Left ventricle myocardium inferior (tissue), 1 donor: ENCODE measurements at regions not wholly inside any gene's neighbourhood (a gene's known extent, or its start where the extent isn't known, plus 50 kb on each side); places are given as distances from the start of the nearest gene placed in this dataset.
A peak's percentile ranks its signal among the peaks of the same experiment; 100 is the strongest.

Experiments used
- DNase-seq: peaks from one replicate; pipeline ENCODE4 v3.0.0-alpha.2; 2020
- H3K27ac ChIP-seq: fragments of 200-600 bp; replicated peaks from 2 replicates; pipeline ENCODE4 v1.8.0; 2021
- H3K27me3 ChIP-seq: fragments of 200-600 bp; 2 replicates; pipeline ENCODE4 v1.8.0; 2021; ENCODE audit warnings: low read depth
- H3K36me3 ChIP-seq: fragments of 200-600 bp; 2 replicates; pipeline ENCODE4 v1.8.0; 2021
- H3K4me1 ChIP-seq: fragments of 200-600 bp; 2 replicates; pipeline ENCODE4 v1.8.0; 2021
- H3K4me3 ChIP-seq: fragments of 200-600 bp; 2 replicates; pipeline ENCODE4 v1.8.0; 2021; ENCODE audit warnings: mild to moderate bottlenecking, moderate library complexity
- H3K9me3 ChIP-seq: fragments of 200-600 bp; replicated peaks from 2 replicates; pipeline ENCODE4 v1.8.0; 2021
- intact Hi-C: fragments of 100-400 bp; cut with micrococcal nuclease; formaldehyde crosslinking; loops from one replicate; pipeline ENCODE4 v1.11.0; 2022
- TF ChIP-seq, protein P1 (sequence below): fragments of 200-600 bp; IDR thresholded peaks from 2 replicates; pipeline ENCODE4 v1.8.0; 2021; ENCODE audit warnings: antibody characterized with exemption, mild to moderate bottlenecking, borderline replicate concordance
- donor health status: DM: no; HTN: yes; CAD: no; lungs with severe emphysema.

DNA sequence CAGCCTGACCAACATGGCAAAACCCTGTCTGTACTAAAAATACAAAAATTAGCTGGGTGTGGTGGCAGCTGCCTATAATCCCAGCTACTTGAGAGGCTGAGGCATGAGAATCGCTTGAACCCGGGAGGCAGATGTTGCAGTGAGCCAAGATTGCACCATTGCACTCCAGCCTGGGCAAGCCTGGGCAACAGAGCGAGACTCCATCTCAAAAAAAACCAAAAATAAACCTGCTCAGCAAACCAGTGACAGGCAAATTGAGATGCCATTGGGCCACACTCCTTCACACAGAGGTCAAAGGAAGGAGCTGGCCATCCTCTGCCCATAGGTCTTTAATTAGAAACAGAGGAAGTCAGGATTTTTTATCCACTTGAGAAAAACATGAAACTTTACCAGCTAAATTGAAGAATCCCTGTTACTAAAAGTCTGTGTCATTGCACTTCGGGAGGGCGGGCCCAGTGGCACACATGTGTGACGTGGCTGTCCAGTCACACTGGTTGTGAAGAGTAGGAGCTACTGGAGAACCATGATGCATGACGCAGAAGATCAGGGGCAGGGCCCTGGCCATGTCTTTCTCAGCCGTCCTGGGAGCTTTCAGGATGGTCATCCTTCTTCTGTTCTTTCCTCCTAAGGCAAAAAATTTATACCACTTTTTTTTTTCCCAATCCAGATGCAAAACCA, 118.3 kb upstream of the ZNF438 start:
- Histone ChIP-seq H3K9me3 (no peaks in the 10 kb centered on the region), H3K4me3 (no peak overlapping the region), H3K27me3 (no peaks in the 10 kb centered on the region), H3K36me3 (no peaks in the 10 kb centered on the region), H3K4me1 (peaks cover 41% of the 10 kb centered on the region), H3K27ac (peak overlapping the region; percentile 61)
- no peak for DNase-seq
- TF ChIP-seq, protein P1, sequence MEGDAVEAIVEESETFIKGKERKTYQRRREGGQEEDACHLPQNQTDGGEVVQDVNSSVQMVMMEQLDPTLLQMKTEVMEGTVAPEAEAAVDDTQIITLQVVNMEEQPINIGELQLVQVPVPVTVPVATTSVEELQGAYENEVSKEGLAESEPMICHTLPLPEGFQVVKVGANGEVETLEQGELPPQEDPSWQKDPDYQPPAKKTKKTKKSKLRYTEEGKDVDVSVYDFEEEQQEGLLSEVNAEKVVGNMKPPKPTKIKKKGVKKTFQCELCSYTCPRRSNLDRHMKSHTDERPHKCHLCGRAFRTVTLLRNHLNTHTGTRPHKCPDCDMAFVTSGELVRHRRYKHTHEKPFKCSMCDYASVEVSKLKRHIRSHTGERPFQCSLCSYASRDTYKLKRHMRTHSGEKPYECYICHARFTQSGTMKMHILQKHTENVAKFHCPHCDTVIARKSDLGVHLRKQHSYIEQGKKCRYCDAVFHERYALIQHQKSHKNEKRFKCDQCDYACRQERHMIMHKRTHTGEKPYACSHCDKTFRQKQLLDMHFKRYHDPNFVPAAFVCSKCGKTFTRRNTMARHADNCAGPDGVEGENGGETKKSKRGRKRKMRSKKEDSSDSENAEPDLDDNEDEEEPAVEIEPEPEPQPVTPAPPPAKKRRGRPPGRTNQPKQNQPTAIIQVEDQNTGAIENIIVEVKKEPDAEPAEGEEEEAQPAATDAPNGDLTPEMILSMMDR = no peak
- intact Hi-C loops = no loop called here

DNA sequence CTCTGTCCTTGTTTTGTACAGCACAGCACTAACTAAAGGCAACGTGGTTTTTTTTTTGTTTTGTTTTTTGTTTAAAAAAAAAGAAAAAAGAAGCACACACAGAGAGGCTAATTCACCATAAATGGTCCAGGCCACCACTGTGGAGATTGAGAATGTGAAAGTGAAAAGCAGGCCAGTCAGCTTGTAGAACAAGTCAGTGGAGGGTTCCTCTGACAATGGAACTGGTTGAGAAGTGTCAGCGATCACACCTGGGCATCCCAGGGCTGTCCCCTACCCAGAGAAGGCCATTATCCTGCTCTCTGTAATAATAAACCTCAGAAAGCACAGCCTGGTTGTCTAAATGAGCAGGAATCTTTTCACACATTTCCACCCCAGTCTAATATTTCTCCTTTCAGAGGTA, 119.6 kb upstream of the ZNF438 start:
- Histone ChIP-seq H3K4me1 (peaks cover 31% of the 10 kb centered on the region), H3K36me3 (no peaks in the 10 kb centered on the region), H3K4me3 (no peak overlapping the region), H3K9me3 (no peaks in the 10 kb centered on the region), H3K27me3 (no peaks in the 10 kb centered on the region), H3K27ac (peak overlapping the region; percentile 61)
- DNase-seq = no peak
- TF ChIP-seq, protein P1 = no peak
- intact Hi-C loops = no loop called here

DNA sequence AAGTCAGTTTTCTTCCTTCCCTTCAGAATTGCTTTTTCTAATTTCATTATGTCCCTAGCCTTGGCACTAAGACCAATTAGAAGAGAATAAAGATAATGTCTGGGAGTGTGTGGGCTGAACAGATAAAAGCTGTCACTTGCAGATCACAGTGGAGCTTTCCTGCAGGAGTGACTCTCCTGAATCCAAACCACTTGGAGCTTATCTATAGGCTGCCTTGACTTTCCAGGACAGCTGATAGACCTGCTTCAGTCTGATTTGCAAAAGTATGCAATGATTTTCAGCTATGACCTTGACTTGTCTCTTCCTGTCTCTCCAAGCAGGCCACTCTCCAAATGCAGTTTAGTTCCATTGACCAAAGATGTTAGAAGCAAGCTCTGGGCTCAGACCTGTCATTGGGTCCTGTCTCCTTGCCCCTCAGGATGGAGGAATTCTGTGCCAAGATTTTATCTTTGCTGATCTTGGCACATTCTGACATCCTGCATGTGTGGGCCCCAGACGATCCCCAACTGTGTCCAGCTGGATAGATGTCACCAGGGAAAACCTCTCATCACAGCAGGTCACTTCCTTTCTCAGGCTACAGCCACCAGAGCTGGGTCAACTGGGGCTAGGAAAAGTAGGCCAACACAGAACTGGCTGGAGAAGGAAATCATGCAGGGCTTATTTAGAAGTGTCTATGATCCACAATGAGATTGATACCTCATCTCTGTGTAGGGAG, 120.9 kb upstream of the ZNF438 start:
- TF ChIP-seq, protein P1 = no peak
- peak overlapping the region; percentile 61 for H3K27ac ChIP-seq
- no peak overlapping the region for H3K4me3 ChIP-seq
- H3K4me1 ChIP-seq = peaks cover 29% of the 10 kb centered on the region
- DNase-seq = no peak
- H3K9me3 ChIP-seq = no peaks in the 10 kb centered on the region
- no peaks in the 10 kb centered on the region for H3K27me3 ChIP-seq
- no peaks in the 10 kb centered on the region for H3K36me3 ChIP-seq
- intact Hi-C loops = no loop called here

DNA sequence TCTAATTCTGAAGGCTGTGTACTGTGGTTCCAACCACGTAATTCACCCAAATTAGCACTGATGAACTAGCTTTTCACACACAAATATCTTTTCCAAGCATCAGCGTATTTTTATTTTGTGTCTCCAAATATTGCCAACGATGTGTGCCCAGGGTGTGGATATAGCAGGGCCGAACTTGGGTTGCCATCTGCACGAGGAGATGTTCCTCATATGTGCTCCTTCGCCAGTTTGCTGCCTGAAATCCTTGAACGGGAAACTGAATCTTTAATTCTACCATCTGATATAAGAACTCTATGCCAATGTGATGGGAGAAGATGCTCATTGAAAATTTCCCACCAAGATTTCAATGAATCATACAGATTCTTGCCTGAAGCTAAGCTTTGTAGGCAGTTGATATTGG, 121.5 kb upstream of the ZNF438 start:
- H3K4me1 ChIP-seq = peaks cover 35% of the 10 kb centered on the region
- no peaks in the 10 kb centered on the region for H3K9me3 ChIP-seq
- intact Hi-C loops = no loop called here
- H3K27me3 ChIP-seq = no peaks in the 10 kb centered on the region
- H3K36me3 ChIP-seq = no peaks in the 10 kb centered on the region
- peak overlapping the region; percentile 61 for H3K27ac ChIP-seq
- TF ChIP-seq, protein P1 = no peak
- no peak overlapping the region for H3K4me3 ChIP-seq
- DNase-seq = no peak

DNA sequence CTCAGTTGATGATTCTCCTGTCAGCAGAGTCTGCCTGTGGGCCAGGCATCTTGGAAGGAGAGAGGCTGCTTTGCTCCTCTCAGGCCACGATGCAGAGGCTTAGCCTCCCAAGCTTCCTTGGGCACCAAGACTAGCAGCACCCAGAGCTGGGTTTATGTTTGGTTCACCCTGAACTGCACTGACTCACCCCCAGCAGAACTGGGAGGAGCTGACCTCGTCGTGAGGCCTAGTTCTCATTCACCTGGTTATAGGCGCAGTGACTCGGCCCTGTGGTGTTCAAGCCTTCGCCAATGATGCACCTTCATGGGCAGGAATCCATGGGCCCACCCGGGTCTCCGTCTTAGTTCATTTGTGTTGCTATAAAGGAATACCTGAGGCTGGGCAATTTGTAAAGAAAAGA, 122.0 kb upstream of the ZNF438 start:
- TF ChIP-seq, protein P1 = no peak
- H3K27ac ChIP-seq = peak overlapping the region; percentile 61

More for the DNA sequence above, 122.0 kb upstream of the ZNF438 start:
- no peaks in the 10 kb centered on the region for H3K9me3 ChIP-seq
- peaks cover 40% of the 10 kb centered on the region for H3K4me1 ChIP-seq
- H3K27me3 ChIP-seq = no peaks in the 10 kb centered on the region
- intact Hi-C loops = no loop called here
- no peak for DNase-seq
- no peaks in the 10 kb centered on the region for H3K36me3 ChIP-seq
- no peak overlapping the region for H3K4me3 ChIP-seq
